ENCODE measurements at regions not wholly inside any gene's neighbourhood (a gene's known extent, or its start where the extent isn't known, plus 50 kb on each side); places are given as distances from the start of the nearest gene placed in this dataset.

DNA sequence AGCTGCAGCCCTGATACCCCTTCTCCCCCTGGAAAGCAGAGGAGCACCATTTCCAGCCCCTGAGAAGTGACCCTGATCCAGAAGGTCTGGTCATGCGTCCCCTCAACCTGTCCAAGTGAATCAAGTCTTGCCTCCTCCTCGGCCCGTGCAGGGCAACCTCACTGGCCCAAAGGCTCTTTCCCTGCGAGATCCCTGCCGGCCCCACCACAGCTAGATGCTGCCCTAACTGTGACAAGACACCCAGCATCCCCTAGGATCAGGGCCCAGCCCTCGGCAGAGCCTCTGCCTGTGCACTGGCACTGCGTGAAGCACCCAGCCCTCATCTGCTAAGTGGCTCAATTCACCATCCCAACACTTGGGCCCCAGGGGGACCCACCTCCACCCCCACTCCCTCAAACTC, 155.1 kb downstream of the NUP210 start:
- TF ChIP-seq, protein P1, sequence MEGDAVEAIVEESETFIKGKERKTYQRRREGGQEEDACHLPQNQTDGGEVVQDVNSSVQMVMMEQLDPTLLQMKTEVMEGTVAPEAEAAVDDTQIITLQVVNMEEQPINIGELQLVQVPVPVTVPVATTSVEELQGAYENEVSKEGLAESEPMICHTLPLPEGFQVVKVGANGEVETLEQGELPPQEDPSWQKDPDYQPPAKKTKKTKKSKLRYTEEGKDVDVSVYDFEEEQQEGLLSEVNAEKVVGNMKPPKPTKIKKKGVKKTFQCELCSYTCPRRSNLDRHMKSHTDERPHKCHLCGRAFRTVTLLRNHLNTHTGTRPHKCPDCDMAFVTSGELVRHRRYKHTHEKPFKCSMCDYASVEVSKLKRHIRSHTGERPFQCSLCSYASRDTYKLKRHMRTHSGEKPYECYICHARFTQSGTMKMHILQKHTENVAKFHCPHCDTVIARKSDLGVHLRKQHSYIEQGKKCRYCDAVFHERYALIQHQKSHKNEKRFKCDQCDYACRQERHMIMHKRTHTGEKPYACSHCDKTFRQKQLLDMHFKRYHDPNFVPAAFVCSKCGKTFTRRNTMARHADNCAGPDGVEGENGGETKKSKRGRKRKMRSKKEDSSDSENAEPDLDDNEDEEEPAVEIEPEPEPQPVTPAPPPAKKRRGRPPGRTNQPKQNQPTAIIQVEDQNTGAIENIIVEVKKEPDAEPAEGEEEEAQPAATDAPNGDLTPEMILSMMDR (IDR thresholded peaks at IDR 0.05; ENCODE audit: insufficient read depth, low read length, poor library complexity, severe bottlenecking) = no peak
- no peak for TF ChIP-seq EZH2phosphoT487 (conservative IDR thresholded peaks at IDR 0.05; ENCODE audit: low read length)

All from SU-DHL-6 (cell line).